Testis (tissue), 2 donors: ENCODE measurements at regions not wholly inside any gene's neighbourhood (a gene's known extent, or its start where the extent isn't known, plus 50 kb on each side); places are given as distances from the start of the nearest gene placed in this dataset.

ENCODE experiments used
- POLR2A ChIP-seq: fragments of 450-650 bp; IDR thresholded peaks from one replicate; pipeline ENCODE4 v1.6.1; 2017; ENCODE audit warnings: antibody characterized with exemption, mild to moderate bottlenecking, moderate library complexity
- TF ChIP-seq, protein P1 (sequence below), 3 experiments: fragments of 450-650 bp in 2 of 3; fragments of 200-600 bp in 1 of 3; sonication (generic) in 1 of 3; IDR thresholded peaks; one replicate each; pipeline ENCODE4 v1.5.1; 2016 to 2019; ENCODE audit warnings: antibody characterized with exemption in 3 of 3, mild to moderate bottlenecking in 2 of 3, moderate library complexity in 1 of 3

DNA sequence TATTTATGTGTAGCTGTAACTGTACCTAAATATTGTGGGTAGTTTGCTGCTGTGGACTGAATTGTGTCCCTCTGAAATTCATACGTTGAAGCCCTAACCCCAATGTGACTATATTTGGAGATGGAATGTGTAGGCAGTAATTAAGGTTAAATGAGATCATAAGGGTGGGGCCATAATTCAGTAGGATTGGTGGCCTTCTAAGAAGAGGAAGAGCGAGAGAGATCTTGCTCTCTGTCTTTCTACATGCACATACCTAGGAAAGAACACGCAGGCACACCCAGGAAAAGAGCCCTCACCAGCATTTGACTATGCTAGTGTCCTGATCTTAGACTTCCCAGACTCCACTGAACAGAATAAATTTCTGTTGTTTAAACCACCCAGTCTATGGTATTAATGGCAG, 67.6 kb upstream of the CFAP20DC start:
- no peak for TF ChIP-seq POLR2A
- TF ChIP-seq, protein P1, sequence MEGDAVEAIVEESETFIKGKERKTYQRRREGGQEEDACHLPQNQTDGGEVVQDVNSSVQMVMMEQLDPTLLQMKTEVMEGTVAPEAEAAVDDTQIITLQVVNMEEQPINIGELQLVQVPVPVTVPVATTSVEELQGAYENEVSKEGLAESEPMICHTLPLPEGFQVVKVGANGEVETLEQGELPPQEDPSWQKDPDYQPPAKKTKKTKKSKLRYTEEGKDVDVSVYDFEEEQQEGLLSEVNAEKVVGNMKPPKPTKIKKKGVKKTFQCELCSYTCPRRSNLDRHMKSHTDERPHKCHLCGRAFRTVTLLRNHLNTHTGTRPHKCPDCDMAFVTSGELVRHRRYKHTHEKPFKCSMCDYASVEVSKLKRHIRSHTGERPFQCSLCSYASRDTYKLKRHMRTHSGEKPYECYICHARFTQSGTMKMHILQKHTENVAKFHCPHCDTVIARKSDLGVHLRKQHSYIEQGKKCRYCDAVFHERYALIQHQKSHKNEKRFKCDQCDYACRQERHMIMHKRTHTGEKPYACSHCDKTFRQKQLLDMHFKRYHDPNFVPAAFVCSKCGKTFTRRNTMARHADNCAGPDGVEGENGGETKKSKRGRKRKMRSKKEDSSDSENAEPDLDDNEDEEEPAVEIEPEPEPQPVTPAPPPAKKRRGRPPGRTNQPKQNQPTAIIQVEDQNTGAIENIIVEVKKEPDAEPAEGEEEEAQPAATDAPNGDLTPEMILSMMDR (IDR thresholded peaks at IDR 0.05): no peak
